Stimulated activated naive CD4-positive, alpha-beta T cell treated with Interleukin-2 at 50 U/mL for 16 hours (primary cell): ENCODE measurements at regions not wholly inside any gene's neighbourhood (a gene's known extent, or its start where the extent isn't known, plus 50 kb on each side); places are given as distances from the start of the nearest gene placed in this dataset.

Experiments used
- DNase-seq: peaks from one replicate; lab custom pipeline; 2025; lab: John Stamatoyannopoulos, UW

- no peak for DNase-seq
Observed at GRCh38 chr2:234768608-234769196, 183.1 kb upstream of the SH3BP4 start.

DNA sequence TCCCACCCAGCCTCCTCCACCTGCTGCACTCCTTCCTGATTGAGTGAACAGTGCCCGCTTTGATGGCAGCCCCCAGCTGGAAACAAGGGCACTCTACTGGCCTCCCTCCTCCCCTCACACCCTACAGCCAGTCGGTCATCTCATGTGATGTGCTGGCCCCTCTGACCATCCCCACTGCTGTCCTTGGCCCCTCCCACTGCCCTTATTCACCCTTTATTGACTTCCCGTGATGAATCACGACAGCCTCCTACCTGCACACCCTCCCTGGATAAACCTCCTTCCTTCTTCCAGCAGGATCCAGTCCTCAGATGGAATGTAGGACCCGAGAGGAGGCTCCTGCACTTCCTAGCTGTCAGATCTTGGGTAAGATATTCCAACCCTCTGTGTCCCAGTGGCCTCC, 186.5 kb upstream of the SH3BP4 start:
- DNase-seq, result no peak

- DNase-seq, result no peak
Observed at GRCh38 chr2:234764372-234764771, 187.4 kb upstream of the SH3BP4 start.

DNA sequence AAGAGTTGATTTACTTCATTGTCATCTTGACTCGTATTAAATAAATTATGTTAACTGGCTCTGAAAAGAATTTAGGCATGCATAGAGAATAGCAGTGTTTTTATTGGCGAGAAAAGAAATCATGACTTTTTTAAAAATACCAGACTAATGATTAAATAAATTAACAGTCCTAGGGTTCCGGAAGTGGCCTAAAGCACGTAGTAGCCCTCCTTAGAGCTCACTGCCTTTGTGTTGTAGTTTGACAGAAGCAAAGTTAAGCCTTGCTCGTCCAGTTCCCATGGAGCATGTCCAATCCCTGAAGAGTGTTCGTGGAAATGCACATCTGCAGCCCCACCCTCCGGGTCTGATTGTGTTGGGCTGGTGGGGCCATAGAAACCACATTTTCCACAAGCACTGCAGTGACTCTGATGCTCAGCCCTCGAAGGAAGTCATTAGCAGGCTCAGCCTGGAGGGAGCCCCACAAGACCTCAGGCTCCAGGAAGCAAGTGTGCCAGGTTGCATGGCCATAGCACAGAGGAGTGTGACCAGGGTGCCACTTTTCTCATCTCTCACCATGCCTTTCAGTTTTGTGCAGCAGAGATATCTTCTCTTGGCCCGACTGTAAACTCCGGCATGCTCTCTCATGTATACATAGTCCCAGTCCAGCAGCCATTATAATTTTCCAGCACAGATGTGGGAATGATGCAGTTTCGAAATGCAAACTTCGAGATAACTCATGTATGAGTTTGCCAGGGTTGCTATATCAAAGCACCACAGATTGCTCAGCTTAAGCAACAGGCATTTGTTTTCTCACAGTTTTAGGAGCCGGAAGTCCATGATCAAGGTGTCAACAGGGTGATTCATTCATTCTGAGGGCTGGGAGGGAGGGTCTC, 188.6 kb upstream of the SH3BP4 start:
- no peak for DNase-seq

GRCh38 chr2:234761910-234762309, 189.9 kb upstream of the SH3BP4 start:
- DNase-seq, result no peak

DNA sequence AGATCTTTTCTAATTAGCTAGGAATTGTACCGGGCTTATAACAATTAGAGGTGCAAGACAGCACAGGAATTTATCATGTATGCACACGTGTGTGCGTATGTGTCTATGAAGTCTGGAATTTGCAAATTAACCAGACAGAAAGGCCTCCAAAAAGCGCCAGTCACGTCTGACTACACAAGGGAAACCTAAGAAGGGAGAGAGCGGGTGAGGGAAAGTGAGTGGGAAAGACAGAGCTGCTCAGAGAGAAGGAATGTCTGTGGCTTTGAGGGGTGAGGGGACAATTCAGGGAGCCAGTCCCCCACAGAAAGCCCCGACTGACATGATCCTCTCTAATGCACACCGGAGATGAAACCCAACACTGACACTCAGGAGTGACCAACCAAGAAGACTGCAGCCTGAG, 197.7 kb upstream of the SH3BP4 start:
- DNase-seq, result no peak

DNA sequence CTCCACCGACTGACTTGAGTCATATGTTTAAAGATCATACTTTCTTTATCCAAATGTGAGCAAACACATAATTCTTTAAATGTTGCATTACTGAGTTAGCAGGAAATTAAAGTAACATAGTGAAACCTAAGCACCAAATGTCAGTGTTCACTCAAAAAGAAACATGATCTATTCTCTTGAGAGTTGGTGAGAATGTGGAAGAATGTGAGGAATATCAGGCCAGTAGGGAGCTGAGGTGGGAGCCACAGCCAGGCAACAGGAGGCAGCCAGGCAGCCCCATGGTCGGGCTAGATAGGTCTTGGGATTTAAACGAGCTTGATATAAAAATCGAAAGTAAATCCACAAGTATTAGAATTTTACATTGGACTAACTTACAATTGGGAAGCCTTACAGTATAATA, 198.1 kb upstream of the SH3BP4 start:
- no peak for DNase-seq

- DNase-seq, result no peak
Observed at GRCh38 chr2:234752966-234753365, 198.9 kb upstream of the SH3BP4 start.

- no peak for DNase-seq
Observed at GRCh38 chr2:234751275-234751973, 200.4 kb upstream of the SH3BP4 start.

GRCh38 chr2:234747833-234748559, 203.8 kb upstream of the SH3BP4 start:
- DNase-seq, result no peak

DNA sequence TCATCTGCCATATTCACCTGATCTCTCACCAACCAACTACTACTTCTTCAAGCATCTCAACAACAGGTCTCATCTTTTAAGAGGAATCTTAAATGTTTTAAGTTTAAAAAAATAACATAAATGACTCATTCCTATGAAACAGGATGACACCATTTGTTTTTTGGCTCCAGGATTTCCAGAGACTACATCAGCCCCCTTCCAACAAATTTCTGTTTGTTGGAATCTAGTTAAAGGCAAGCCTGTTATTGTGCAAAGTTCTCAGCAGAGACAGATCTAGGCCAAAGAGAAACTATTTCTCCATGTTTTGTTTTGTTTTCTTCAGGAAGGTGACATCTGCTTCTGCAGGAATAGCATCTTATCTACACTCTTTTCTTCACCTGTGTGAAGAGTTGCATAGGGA, 204.8 kb upstream of the SH3BP4 start:
- DNase-seq, result no peak

GRCh38 chr2:234745347-234745746, 206.5 kb upstream of the SH3BP4 start:
- DNase-seq, result no peak

- no peak for DNase-seq
Observed at GRCh38 chr2:234741976-234742375, 209.8 kb upstream of the SH3BP4 start.

DNA sequence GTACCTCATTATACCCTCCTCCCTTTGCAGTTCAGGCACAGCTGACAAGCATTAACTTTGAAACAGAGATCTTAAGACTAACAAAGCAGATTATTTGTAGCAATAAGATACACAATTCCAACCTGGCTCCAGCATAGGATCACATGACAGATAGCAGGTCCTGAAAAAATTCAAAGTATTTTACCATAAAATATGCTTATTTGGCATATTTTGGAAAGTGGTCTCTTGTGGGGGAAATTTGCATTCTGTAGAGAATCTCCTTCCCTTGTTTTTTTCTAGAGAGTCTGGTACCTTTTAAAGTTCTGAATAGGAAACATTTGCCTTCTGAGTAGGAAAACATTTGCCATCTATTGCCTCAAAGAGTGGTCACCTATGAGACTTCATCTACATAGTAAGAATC, 212.8 kb upstream of the SH3BP4 start:
- no peak for DNase-seq

GRCh38 chr2:234735829-234736228, 216.0 kb upstream of the SH3BP4 start:
- DNase-seq, result no peak

DNA sequence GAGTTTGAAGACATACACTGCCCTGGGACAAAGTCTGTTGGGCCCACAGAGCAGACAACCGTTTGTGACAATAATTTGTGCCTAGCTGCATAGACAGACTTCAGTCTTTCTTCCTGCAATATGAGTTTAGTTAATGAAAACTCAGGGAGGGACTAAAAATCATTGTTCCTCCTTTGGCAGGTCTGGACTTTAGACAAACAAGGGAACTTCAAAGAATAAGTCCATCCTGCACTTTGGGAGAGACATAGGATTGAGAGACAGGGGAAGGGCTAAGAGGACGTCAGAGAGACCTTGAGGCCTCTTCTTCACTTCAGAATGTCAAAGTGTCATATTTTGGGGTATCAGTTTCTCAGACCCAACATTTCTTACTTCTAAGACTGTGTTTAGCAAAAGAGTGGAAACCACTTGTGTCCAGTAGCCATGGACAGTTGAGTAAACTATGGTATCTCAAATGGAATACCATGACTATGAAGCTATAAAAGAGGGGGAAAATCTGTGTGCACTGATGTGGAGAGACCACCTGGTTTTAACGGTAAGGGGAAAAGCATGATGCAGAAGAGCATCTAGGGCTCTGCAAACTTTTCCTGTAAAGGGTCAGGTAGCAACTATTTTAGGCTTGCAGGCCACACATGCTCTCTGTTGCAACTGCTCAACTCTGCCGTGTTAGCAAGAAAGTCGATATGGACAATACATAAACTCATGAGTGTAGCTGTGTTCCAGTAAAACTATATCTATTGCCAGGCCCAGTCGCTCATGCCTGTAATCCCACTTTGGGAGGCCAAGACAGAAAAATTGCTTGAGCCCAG, 217.8 kb upstream of the SH3BP4 start:
- DNase-seq, result no peak

GRCh38 chr2:234733093-234733489, 218.7 kb upstream of the SH3BP4 start:
- DNase-seq, result no peak

- DNase-seq, result no peak
Observed at GRCh38 chr2:234732404-234733092, 219.3 kb upstream of the SH3BP4 start.

GRCh38 chr2:234731236-234731635, 220.6 kb upstream of the SH3BP4 start:
- no peak for DNase-seq

GRCh38 chr2:234730066-234730640, 221.7 kb upstream of the SH3BP4 start:
- no peak for DNase-seq
